GM12878 (cell line): ENCODE measurements at regions not wholly inside any gene's neighbourhood (a gene's known extent, or its start where the extent isn't known, plus 50 kb on each side); places are given as distances from the start of the nearest gene placed in this dataset.

ENCODE experiments used
- ATAC-seq: fragments of 200-7000 bp; cut with Tn5 transposase; 3 replicates; pipeline ENCODE4 v1.9.1; 2020; ENCODE audit warnings: mild to moderate bottlenecking, moderate library complexity
- BruUV-seq: library from RNA; stranded (reverse); fragments of 400-500 nt; replicated peaks from 2 replicates; lab custom pipeline; 2021; lab: Mats Ljungman, UMichigan
- CTCF ChIA-PET: fragments of 300-600 bp; sonication (Branson Sonifier 250); formaldehyde crosslinking; extraction: SDS; loops from one replicate; lab custom pipeline; 2021; ENCODE audit warnings: inconsistent platforms; lab: Yijun Ruan, JAX
- POLR2A ChIA-PET: fragments of 350-600 bp; formaldehyde crosslinking; extraction: SDS; loops from one replicate; lab custom pipeline; 2021; ENCODE audit warnings: inconsistent platforms; lab: Charles Lee
- RAD21 ChIA-PET: fragments of 300-600 bp; sonication (Branson Sonifier 250); formaldehyde crosslinking; loops from one replicate; lab custom pipeline; 2023; ENCODE audit warnings: antibody characterized with exemption; ENCODE audit not compliant: unreplicated experiment; lab: Charles Lee
- SMC1A ChIA-PET: fragments of 300-600 bp; sonication (Branson Sonifier 250); formaldehyde crosslinking; loops from one replicate; lab custom pipeline; 2023; ENCODE audit not compliant: unreplicated experiment, uncharacterized antibody; lab: Charles Lee
- DNase-seq: peaks from one replicate; pipeline ENCODE4 v3.0.0-alpha.2; 2011; ENCODE audit warnings: low read depth, low spot score
- FAIRE-seq: peaks from 3 replicates; lab custom pipeline; 2011; peaks lifted over from hg19 to GRCh38; lab: Jason Lieb, UNC
- H2AFZ ChIP-seq: 2 replicates; pipeline ENCODE4 v1.6.0; 2011; ENCODE audit warnings: low read depth, low read length, control low read depth; ENCODE audit not compliant: control insufficient read depth
- H3K27ac ChIP-seq: 2 replicates; pipeline ENCODE4 v1.5.1; 2011; ENCODE audit warnings: control low read depth; ENCODE audit not compliant: control insufficient read depth, insufficient read depth
- H3K27me3 ChIP-seq, 2 experiments: replicated peaks in 1 of 2; 2 replicates each; pipeline versions ENCODE4 v1.6.0 to v1.6.1; 2011; ENCODE audit warnings: low read length in 1 of 2; ENCODE audit not compliant: control insufficient read depth in 2 of 2, insufficient read depth in 2 of 2
- H3K36me3 ChIP-seq, 2 experiments: 2 replicates each; pipeline ENCODE4 v1.5.1; 2011; ENCODE audit warnings: low read length in 1 of 2; ENCODE audit not compliant: control insufficient read depth in 2 of 2, insufficient read depth in 2 of 2
- H3K4me1 ChIP-seq: 2 replicates; pipeline ENCODE4 v1.6.1; 2011; ENCODE audit warnings: mild to moderate bottlenecking, low read length, moderate library complexity, mixed read lengths; ENCODE audit not compliant: control insufficient read depth, insufficient read depth
- H3K4me2 ChIP-seq: 2 replicates; pipeline ENCODE4 v1.6.0; 2011; ENCODE audit warnings: control low read depth; ENCODE audit not compliant: control insufficient read depth, insufficient read depth
- H3K4me3 ChIP-seq: fragments of 200-600 bp; sonication (generic); 2 replicates; pipeline ENCODE4 v1.5.1; 2016
- H3K79me2 ChIP-seq: 2 replicates; pipeline ENCODE4 v1.6.0; 2011; ENCODE audit warnings: low read length; ENCODE audit not compliant: control insufficient read depth, insufficient read depth
- H3K9ac ChIP-seq: 2 replicates; pipeline ENCODE4 v1.8.0; 2011; ENCODE audit warnings: low read length, control low read depth, mixed read lengths; ENCODE audit not compliant: control insufficient read depth, insufficient read depth
- H3K9me3 ChIP-seq: replicated peaks from 3 replicates; pipeline ENCODE4 v1.5.1; 2011; ENCODE audit warnings: mild to moderate bottlenecking, low read length; ENCODE audit not compliant: control insufficient read depth, insufficient read depth
- H4K20me1 ChIP-seq: 2 replicates; pipeline ENCODE4 v1.6.0; 2011; ENCODE audit not compliant: control insufficient read depth, insufficient read depth
- ATF7 ChIP-seq: fragments of 450-650 bp; IDR thresholded peaks from 2 replicates; pipeline ENCODE4 v1.6.1; 2016; ENCODE audit warnings: low read depth, mild to moderate bottlenecking
- BACH1 ChIP-seq: fragments of 450-650 bp; IDR thresholded peaks from 2 replicates; pipeline ENCODE4 v1.6.1; 2017; ENCODE audit warnings: mild to moderate bottlenecking, borderline replicate concordance
- BCL3 ChIP-seq: IDR thresholded peaks from 2 replicates; pipeline ENCODE4 v1.6.1; 2011; ENCODE audit warnings: borderline replicate concordance, low read depth, mild to moderate bottlenecking, moderate library complexity, low read length; ENCODE audit not compliant: insufficient read depth, poor library complexity, severe bottlenecking
- CBX5 ChIP-seq: sonication (generic); IDR thresholded peaks from 2 replicates; pipeline ENCODE4 v1.6.1; 2016; ENCODE audit warnings: low read depth, moderate library complexity, mild to moderate bottlenecking, inconsistent platforms
- CHD2 ChIP-seq: IDR thresholded peaks from 2 replicates; pipeline ENCODE4 v1.6.1; 2011; ENCODE audit warnings: low read depth, low read length, improper control_type of control experiment, borderline replicate concordance
- CTCF ChIP-seq, 3 experiments: IDR thresholded peaks in 2 of 3; conservative IDR thresholded peaks in 1 of 3; 2 replicates each; pipeline ENCODE4 v1.5.1; 2011; ENCODE audit warnings: low read depth in 3 of 3, low read length in 3 of 3, mild to moderate bottlenecking in 3 of 3, control low read depth in 2 of 3, moderate library complexity in 2 of 3, inconsistent platforms in 1 of 3, mixed read lengths in 1 of 3; ENCODE audit not compliant: control insufficient read depth in 2 of 3, insufficient read depth in 1 of 3; ENCODE audit errors: extremely low read depth in 1 of 3
- EGR1 ChIP-seq, 2 experiments: IDR thresholded peaks; 1 replicate in 1 of 2; 2 replicates in 1 of 2; pipeline ENCODE4 v1.6.1; 2011 to 2012; ENCODE audit warnings: low read depth in 2 of 2, low read length in 2 of 2, borderline replicate concordance in 1 of 2, mild to moderate bottlenecking in 1 of 2, moderate library complexity in 1 of 2
- ELK1 ChIP-seq: IDR thresholded peaks from 2 replicates; pipeline ENCODE4 v1.6.1; 2012; ENCODE audit warnings: low read depth, low read length, improper control_type of control experiment
- ESRRA ChIP-seq: IDR thresholded peaks from 2 replicates; pipeline ENCODE4 v1.6.1; 2012; ENCODE audit warnings: mild to moderate bottlenecking, low read length, improper control_type of control experiment
- ETV6 ChIP-seq, 2 experiments: fragments of 450-650 bp in 1 of 2; IDR thresholded peaks in 1 of 2; conservative IDR thresholded peaks in 1 of 2; 2 replicates each; pipeline ENCODE4 v1.6.1; 2014; ENCODE audit warnings: antibody characterized with exemption in 1 of 2, borderline replicate concordance in 1 of 2, low read depth in 1 of 2, mild to moderate bottlenecking in 1 of 2, moderate library complexity in 1 of 2
- KDM1A ChIP-seq: fragments of 200-600 bp; sonication (generic); IDR thresholded peaks from 2 replicates; pipeline ENCODE4 v1.6.1; 2016; ENCODE audit warnings: borderline replicate concordance
- MEF2A ChIP-seq: IDR thresholded peaks from 2 replicates; pipeline ENCODE4 v1.6.1; 2011; ENCODE audit warnings: low read depth, mild to moderate bottlenecking, low read length, moderate library complexity; ENCODE audit not compliant: insufficient read depth
- NFIC ChIP-seq: IDR thresholded peaks from 2 replicates; pipeline ENCODE4 v1.6.1; 2012; ENCODE audit warnings: low read depth, mild to moderate bottlenecking, inconsistent platforms, low read length, moderate library complexity
- NRF1 ChIP-seq: conservative IDR thresholded peaks from 2 replicates; pipeline ENCODE4 v1.6.1; 2011; ENCODE audit warnings: mild to moderate bottlenecking, low read depth, low read length, improper control_type of control experiment
- RBBP5 ChIP-seq: fragments of 200-600 bp; sonication (generic); conservative IDR thresholded peaks from 2 replicates; pipeline ENCODE4 v1.6.1; 2016
- RUNX3 ChIP-seq: IDR thresholded peaks from 2 replicates; pipeline ENCODE4 v1.6.1; 2012; ENCODE audit warnings: low read length, inconsistent platforms
- SIN3A ChIP-seq: IDR thresholded peaks from 2 replicates; pipeline ENCODE4 v1.6.1; 2012; ENCODE audit warnings: low read depth, low read length, improper control_type of control experiment
- TBL1XR1 ChIP-seq: IDR thresholded peaks from 2 replicates; pipeline ENCODE4 v1.6.1; 2012; ENCODE audit warnings: low read depth, low read length, improper control_type of control experiment
- ZNF24 ChIP-seq: fragments of 450-650 bp; IDR thresholded peaks from 2 replicates; pipeline ENCODE4 v1.6.1; 2017; ENCODE audit warnings: antibody characterized with exemption, mild to moderate bottlenecking
- ZNF622 ChIP-seq: fragments of 450-650 bp; IDR thresholded peaks from 2 replicates; pipeline ENCODE4 v1.6.1; 2017; ENCODE audit warnings: mild to moderate bottlenecking, inconsistent platforms
- WGBS: methylation state at CpG from one replicate; pipeline ENCODE4 v1.1.6; 2016; ENCODE audit warnings: low lambda C conversion rate; ENCODE audit not compliant: insufficient replicate concordance, insufficient coverage; ENCODE audit errors: missing lambda C conversion rate; 5-methylcytosine and 5-hydroxymethylcytosine counted together
- in situ Hi-C: fragments of 300-500 bp; cut with MboI; formaldehyde crosslinking; loops from 9 replicates; pipeline ENCODE4 v1.14.3; 2018; ENCODE audit warnings: mixed read lengths
- intact Hi-C: fragments of 100-400 bp; cut with micrococcal nuclease; formaldehyde crosslinking; loops from one replicate; pipeline ENCODE4 v1.14.2; 2022; ENCODE audit not compliant: unreplicated experiment

- TF ChIP-seq ETV6 (conservative IDR thresholded peaks at IDR 0.05 in 1 of 2, IDR thresholded peaks at IDR 0.05 in 1 of 2; ENCODE audit: borderline replicate concordance in 1 of 2, low read depth in 1 of 2) (no peak), ELK1 (no peak), TBL1XR1 (no peak), CBX5 (no peak), BACH1 (no peak), RUNX3 (no peak), KDM1A (no peak), EGR1 (IDR thresholded peaks at IDR 0.05; ENCODE audit: borderline replicate concordance in 1 of 2, low read depth in 2 of 2, low read length in 2 of 2) (no peak), NFIC (no peak)
- TF ChIP-seq, all 136 proteins: peak for 0
Observed at GRCh38 chr6:145374570-145374969, 360.8 kb downstream of the EPM2A start (continued).

GRCh38 chr6:145375502-145375901 lies 359.8 kb downstream of the EPM2A start:
- no peak overlapping the region for H3K27ac ChIP-seq
- intact Hi-C loops, result no loop called here
- ChIA-PET SMC1A (interaction anchor here (0.9 to 1.6 kb wide), 3 partner anchors 10 to 33 kb away, joined by 3 to 5 read pairs (median 4); no protein-coding TSS in a partner anchor), RAD21 (no interaction called here), POLR2A (no interaction called here), CTCF (no interaction called here)
- no peaks in the 10 kb centered on the region for H4K20me1 ChIP-seq
- in situ Hi-C loops, result no loop called here
- H2AFZ ChIP-seq, result no peak overlapping the region
- no peak overlapping the region for H3K4me2 ChIP-seq
- ATAC-seq (no peak), DNase-seq (no peak), FAIRE-seq (no peak)
- no peaks in the 10 kb centered on the region for H3K27me3 ChIP-seq
- no peak overlapping the region for H3K9ac ChIP-seq
- no peaks in the 10 kb centered on the region; a peak in 1 of 4 replicates for H3K36me3 ChIP-seq
- peaks cover 4% of the 10 kb centered on the region for H3K9me3 ChIP-seq
- H3K4me1 ChIP-seq, result no peaks in the 10 kb centered on the region; the same call in 1 of the 2 replicates
- no peak overlapping the region for H3K4me3 ChIP-seq
- no TSS peak for BruUV-seq
- no peaks in the 10 kb centered on the region for H3K79me2 ChIP-seq
- 94% methylated on average over 4 of the region's 4 CpGs for WGBS
- TF ChIP-seq SIN3A (no peak), MEF2A (no peak), NRF1 (no peak), ZNF622 (no peak), CTCF (IDR thresholded peaks at IDR 0.05 in 2 of 3, conservative IDR thresholded peaks at IDR 0.05 in 1 of 3; ENCODE audit: control insufficient read depth in 2 of 3, extremely low read depth in 1 of 3, insufficient read depth in 1 of 3, low read depth in 3 of 3, low read length in 3 of 3) (no peak), RBBP5 (no peak), ATF7 (no peak), ZNF24 (no peak), CHD2 (no peak), BCL3 (no peak), ESRRA (no peak)
